Gastrocnemius medialis (tissue), 4 donors: ENCODE measurements at regions not wholly inside any gene's neighbourhood (a gene's known extent, or its start where the extent isn't known, plus 50 kb on each side); places are given as distances from the start of the nearest gene placed in this dataset.

Experiments used
- ATAC-seq, 2 donors: fragments of 150-250 bp; one replicate each; pipeline ENCODE4 v1.9.1; 2016
- DNase-seq, 2 donors: peaks; one replicate each; pipeline ENCODE4 v3.0.0-alpha.2; 2019
- H3K27ac ChIP-seq, 4 donors: fragments of 200-600 bp; sonication (generic); 1 replicate in 1 of 4; 2 replicates in 3 of 4; pipeline ENCODE4 v1.5.1; 2016 to 2018; ENCODE audit warnings: mild to moderate bottlenecking in 2 of 4, moderate library complexity in 1 of 4
- H3K27me3 ChIP-seq, 3 donors: fragments of 200-600 bp; sonication (generic) in 2 of 3; 1 replicate in 1 of 3; 2 replicates in 2 of 3; pipeline versions ENCODE4 v1.5.1 to v1.6.0; 2016 to 2019; ENCODE audit warnings: mild to moderate bottlenecking in 1 of 3, moderate library complexity in 1 of 3
- H3K36me3 ChIP-seq, 2 donors: fragments of 200-600 bp; sonication (generic) in 1 of 2; one replicate each; pipeline ENCODE4 v1.5.1; 2017 to 2018
- H3K4me1 ChIP-seq, 2 donors: fragments of 200-600 bp; sonication (generic) in 1 of 2; one replicate each; pipeline ENCODE4 v1.5.1; 2016 to 2017; ENCODE audit warnings: mild to moderate bottlenecking in 2 of 2
- H3K4me3 ChIP-seq, 4 donors: fragments of 200-600 bp; sonication (generic) in 3 of 4; 1 replicate in 1 of 4; 2 replicates in 3 of 4; pipeline ENCODE4 v1.5.1; 2016 to 2019; ENCODE audit warnings: mild to moderate bottlenecking in 2 of 4
- H3K9me3 ChIP-seq, 3 donors: fragments of 200-600 bp; sonication (generic) in 2 of 3; 1 replicate in 1 of 3; 2 replicates in 2 of 3; pipeline ENCODE4 v1.5.1; 2016 to 2019
- CTCF ChIP-seq, 5 experiments: fragments of 450-650 bp in 3 of 5; fragments of 200-600 bp in 2 of 5; sonication (generic) in 2 of 5; IDR thresholded peaks in 4 of 5; conservative IDR thresholded peaks in 1 of 5; 1 replicate in 4 of 5; 2 replicates in 1 of 5; pipeline ENCODE4 v1.5.1; 2016 to 2019; ENCODE audit warnings: antibody characterized with exemption in 5 of 5, mild to moderate bottlenecking in 3 of 5, moderate library complexity in 3 of 5
- POLR2A ChIP-seq, 2 donors: fragments of 450-650 bp; IDR thresholded peaks; one replicate each; pipeline ENCODE4 v1.6.1; 2017; ENCODE audit warnings: antibody characterized with exemption in 2 of 2, mild to moderate bottlenecking in 2 of 2, moderate library complexity in 2 of 2
- in situ Hi-C, 4 donors: fragments of 200-750 bp; cut with MboI; loops; one replicate each; pipeline versions ENCODE4 v1.15.0 to v1.8.0; 2017; ENCODE audit warnings: low sequenced_read_pairs in 4 of 4
- intact Hi-C: fragments of 100-400 bp; cut with DNase I; formaldehyde crosslinking; loops from one replicate; pipeline ENCODE4 v1.15.1; 2023; ENCODE audit warnings: low total_unique reads

GRCh38 chr2:83233781-83234180 is 1225.3 kb downstream of the SUCLG1 start:
- no peak overlapping the region for H3K27ac ChIP-seq
- in situ Hi-C loops (no loop called here), intact Hi-C loops (no loop called here)
- no peak overlapping the region for H3K4me3 ChIP-seq
- no peak for DNase-seq
- no peaks in the 10 kb centered on the region for H3K4me1 ChIP-seq
- H3K9me3 ChIP-seq, result no peaks in the 10 kb centered on the region
- TF ChIP-seq CTCF (IDR thresholded peaks at IDR 0.05 in 4 of 5, conservative IDR thresholded peaks at IDR 0.05 in 1 of 5) (no peak), POLR2A (IDR thresholded peaks at IDR 0.05) (no peak)
- no peaks in the 10 kb centered on the region for H3K36me3 ChIP-seq
- no peak for ATAC-seq
- H3K27me3 ChIP-seq, result no peaks in the 10 kb centered on the region

GRCh38 chr2:83233326-83233725 is 1225.8 kb downstream of the SUCLG1 start:
- no peak for DNase-seq
- TF ChIP-seq POLR2A (IDR thresholded peaks at IDR 0.05), result no peak
- TF ChIP-seq CTCF (IDR thresholded peaks at IDR 0.05 in 4 of 5, conservative IDR thresholded peaks at IDR 0.05 in 1 of 5), result no peak
- in situ Hi-C loops (no loop called here), intact Hi-C loops (no loop called here)
- Histone ChIP-seq H3K9me3 (no peaks in the 10 kb centered on the region), H3K4me1 (no peaks in the 10 kb centered on the region), H3K4me3 (no peak overlapping the region), H3K27me3 (no peaks in the 10 kb centered on the region), H3K36me3 (no peaks in the 10 kb centered on the region), H3K27ac (no peak overlapping the region)
- no peak for ATAC-seq

- Histone ChIP-seq H3K27ac (no peak overlapping the region), H3K36me3 (no peaks in the 10 kb centered on the region), H3K27me3 (no peaks in the 10 kb centered on the region), H3K9me3 (no peaks in the 10 kb centered on the region), H3K4me3 (no peak overlapping the region), H3K4me1 (no peaks in the 10 kb centered on the region)
- DNase-seq (no peak), ATAC-seq (no peak)
- in situ Hi-C loops, result no loop called here
- no peak for TF ChIP-seq CTCF (IDR thresholded peaks at IDR 0.05 in 4 of 5, conservative IDR thresholded peaks at IDR 0.05 in 1 of 5)
- intact Hi-C loops, result no loop called here
These were observed 1229.6 kb downstream of the SUCLG1 start for GRCh38 chr2:83229443-83229842.

- TF ChIP-seq CTCF (IDR thresholded peaks at IDR 0.05 in 4 of 5, conservative IDR thresholded peaks at IDR 0.05 in 1 of 5) (no peak), POLR2A (IDR thresholded peaks at IDR 0.05) (no peak)
- Histone ChIP-seq H3K27ac (no peak overlapping the region), H3K9me3 (no peaks in the 10 kb centered on the region), H3K4me3 (no peak overlapping the region), H3K36me3 (no peaks in the 10 kb centered on the region), H3K4me1 (no peaks in the 10 kb centered on the region), H3K27me3 (no peaks in the 10 kb centered on the region)
- in situ Hi-C loops, result no loop called here
- no peak for ATAC-seq
- intact Hi-C loops, result no loop called here
- no peak for DNase-seq
These were observed 1234.4 kb downstream of the SUCLG1 start for GRCh38 chr2:83224591-83225200.

- ATAC-seq (no peak), DNase-seq (no peak)
- intact Hi-C loops (no loop called here), in situ Hi-C loops (no loop called here)
- no peaks in the 10 kb centered on the region for H3K27me3 ChIP-seq
- TF ChIP-seq CTCF (IDR thresholded peaks at IDR 0.05 in 4 of 5, conservative IDR thresholded peaks at IDR 0.05 in 1 of 5) (no peak), POLR2A (IDR thresholded peaks at IDR 0.05) (no peak)
- H3K27ac ChIP-seq, result no peak overlapping the region
- H3K9me3 ChIP-seq, result no peaks in the 10 kb centered on the region
- H3K4me3 ChIP-seq, result no peak overlapping the region
- no peaks in the 10 kb centered on the region for H3K36me3 ChIP-seq
- no peaks in the 10 kb centered on the region for H3K4me1 ChIP-seq
These were observed 1237.8 kb downstream of the SUCLG1 start for GRCh38 chr2:83221258-83221657.
